NCI-H345 treated with DMSO at 0.1 percent for 48 hours (cell line): ENCODE measurements at regions not wholly inside any gene's neighbourhood (a gene's known extent, or its start where the extent isn't known, plus 50 kb on each side); places are given as distances from the start of the nearest gene placed in this dataset.
"Not testable (repeated sequence)": the region's sequence is repeated elsewhere in the genome, so short reads cannot be mapped to it uniquely, and the experiment has no call there.

Source experiments
- DNase-seq: peaks from one replicate; lab custom pipeline; 2025; ENCODE audit not compliant: unreplicated experiment; lab: John Stamatoyannopoulos, UW

DNA sequence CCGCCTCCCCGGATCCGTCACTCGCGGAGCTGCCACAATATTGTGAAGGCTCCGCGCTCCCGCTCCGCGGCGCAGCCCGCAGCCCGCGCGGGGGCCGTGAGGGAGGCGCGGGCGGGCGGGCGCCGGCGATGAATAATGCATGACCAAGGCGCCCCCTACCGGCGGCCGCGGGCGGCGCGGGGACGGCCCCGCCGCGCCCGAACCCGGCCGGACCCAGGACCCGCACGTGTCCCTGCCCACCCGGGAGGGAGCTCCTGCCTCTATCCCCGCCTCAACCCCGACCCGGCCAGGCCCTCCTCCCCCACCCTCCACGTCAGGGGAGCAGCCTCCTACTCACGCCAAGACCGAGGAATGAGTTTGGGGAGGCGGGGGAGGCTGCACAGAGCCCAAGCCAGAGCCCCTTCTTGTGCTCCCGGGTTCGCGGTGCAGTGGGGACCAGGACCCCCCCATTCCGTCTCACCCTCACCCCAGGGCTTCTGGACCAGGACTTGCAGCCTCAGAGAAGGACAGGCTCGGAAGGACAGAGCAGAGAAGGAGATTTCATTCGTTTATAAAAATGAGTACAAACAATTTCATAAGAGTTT is 70.8 kb upstream of the CASZ1 start:
- DNase-seq, result peak; percentile 25

DNA sequence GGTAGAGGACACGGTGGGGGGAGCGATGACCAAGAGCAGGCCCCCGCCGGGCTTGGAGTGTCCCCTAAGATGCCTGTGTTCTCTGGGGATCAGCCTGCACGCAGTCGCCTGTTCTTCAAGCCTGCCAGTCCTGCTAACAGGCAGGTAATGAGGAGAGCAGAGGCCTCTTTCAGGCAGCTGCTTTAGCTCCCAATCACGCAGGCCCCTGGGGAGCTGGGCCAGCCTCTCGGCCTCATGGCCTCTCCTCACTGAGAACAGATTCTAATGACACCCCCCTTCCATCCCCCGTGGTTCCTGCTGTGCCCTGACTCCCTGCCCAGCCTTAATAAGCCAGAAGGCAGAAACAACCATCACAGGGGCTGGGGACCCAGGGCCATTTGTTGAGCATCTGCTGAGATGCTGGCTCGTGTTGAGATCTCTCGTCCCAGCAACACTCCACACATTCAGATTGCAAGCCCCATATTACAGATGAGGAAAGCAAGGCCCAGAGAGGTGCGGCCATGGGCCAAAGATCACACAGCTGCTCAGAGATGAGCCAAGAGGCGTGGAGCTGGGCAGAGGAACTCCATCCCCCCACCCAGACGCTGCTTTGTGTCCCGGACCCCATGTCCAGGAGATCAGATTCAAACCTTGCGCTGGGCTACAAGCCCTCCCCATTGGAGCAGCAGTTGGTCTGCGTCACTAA is 71.6 kb upstream of the CASZ1 start:
- DNase-seq, result peak; percentile 76

DNA sequence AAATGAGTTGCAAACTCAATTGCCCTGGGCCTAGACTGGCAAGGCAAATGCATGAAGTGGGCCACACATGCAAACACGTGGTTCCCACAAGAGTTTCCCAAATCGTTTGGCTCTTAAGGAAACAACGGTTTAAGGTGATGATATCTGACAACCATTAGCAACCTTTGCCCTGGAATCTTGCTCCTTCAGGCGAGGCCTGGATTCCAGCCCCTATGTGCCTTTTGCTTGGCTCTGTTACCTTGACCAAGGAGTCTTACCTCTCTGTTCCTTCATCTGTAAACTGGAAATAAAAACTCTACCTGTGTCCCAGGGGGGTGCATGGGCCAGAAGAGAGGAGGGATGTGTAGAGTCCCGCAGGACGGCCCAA is 72.1 kb upstream of the CASZ1 start:
- no peak for DNase-seq

DNA sequence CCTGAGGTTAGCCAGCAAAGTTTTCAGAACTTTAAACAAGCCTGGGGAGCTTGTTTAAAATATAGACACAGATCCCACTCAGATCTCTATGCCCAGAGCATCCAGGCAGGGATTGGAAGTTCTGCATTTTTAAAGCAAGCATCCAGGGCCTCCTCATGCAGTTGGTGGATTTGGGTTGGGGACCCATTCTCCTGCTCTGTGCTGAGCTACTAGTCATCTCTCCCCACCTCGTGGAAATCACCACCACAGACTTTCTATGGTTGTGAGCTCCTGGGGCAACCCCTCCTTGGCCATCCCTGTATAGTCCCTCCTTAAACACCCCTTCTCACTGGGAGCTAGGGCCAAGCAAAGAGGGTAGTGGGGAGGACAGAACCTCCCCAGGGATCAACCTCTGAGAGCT is 73.5 kb upstream of the CASZ1 start:
- DNase-seq, result no peak

DNA sequence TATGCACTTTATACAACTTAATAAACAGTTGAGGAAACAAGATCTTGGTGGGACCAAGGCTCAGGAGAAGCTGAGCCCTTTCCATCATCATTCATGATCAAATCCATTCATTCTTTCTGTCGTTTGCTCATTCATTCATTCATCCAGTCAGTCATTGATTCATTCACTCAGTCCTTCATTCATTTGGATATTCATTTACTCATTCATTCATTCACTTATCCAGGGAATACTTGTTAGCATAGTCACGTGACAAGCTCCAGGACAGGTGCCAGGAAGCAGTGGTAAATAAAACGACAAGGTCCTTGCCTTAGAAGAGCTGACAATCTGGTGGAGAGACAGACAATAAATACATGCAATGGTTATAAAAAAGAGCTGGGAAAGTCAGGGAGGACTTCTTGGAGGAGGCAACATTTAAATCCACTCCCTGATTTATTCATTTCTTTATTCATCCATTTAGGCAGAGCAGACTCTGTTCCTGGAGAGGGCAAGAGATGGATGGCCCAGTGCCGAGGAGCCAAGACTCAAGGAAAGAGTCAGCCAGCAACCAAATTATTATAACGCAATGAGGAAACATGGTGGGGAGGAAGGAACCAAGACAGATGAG is 74.1 kb upstream of the CASZ1 start:
- DNase-seq, result no peak

DNA sequence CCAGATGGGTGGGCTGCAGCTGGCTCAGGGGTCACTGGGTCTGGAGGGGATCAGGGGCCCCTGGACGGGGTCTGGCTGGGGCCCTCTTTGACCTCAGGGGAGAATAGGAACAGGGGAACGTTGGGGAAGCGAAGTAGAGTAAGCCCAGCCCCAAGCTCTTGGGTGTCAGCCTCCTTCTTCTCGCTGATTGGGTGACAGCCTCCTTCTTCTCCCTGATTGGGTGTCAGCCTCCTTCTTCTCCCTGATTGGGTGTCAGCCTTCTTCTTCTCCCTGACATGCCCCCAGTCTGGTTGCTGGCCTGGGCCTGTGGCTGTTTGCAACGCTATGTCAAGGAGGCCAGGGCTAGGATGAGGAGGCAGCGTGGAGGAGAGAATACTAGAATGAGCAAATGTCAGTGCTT is 76.7 kb upstream of the CASZ1 start:
- no peak for DNase-seq

DNA sequence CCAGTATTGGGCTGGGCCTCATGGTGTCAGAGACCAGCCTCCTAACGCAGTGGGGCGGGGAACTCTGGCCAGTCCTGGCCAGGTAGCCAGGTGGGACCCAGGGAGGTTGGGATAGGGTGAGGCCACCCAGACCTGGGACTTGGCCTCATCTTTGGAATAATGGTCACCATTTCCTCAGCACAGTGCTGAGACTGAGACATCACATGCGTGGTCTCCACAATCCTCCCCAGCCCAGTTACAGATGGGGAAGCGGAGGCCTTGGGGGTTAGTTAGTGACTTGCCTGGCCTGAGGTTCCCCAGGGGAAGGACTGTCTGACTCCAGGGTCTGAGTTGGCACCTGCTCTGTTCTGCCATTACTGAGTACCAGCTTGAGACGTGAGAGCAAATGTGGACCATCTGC is 77.9 kb upstream of the CASZ1 start:
- DNase-seq, result no peak

DNA sequence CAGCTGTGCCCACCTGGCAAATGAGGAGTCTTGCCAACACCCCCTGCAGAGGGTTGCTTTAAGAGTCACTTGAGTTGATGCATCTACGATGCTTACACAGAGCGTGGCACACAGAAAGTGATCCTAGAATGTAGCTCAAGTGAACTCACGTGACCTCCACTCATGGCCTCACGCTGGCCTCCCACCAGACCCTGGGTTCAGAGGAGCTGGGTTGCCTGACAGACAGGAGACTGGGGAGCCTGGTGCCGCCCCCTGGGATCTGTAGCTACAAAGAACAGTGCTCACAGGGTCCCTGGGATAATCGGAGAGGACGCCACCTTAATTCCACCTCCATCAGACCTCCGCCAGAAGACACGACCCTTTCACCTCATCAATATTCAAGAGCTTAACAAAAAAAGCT is 81.4 kb upstream of the CASZ1 start:
- DNase-seq, result peak; percentile 90

DNA sequence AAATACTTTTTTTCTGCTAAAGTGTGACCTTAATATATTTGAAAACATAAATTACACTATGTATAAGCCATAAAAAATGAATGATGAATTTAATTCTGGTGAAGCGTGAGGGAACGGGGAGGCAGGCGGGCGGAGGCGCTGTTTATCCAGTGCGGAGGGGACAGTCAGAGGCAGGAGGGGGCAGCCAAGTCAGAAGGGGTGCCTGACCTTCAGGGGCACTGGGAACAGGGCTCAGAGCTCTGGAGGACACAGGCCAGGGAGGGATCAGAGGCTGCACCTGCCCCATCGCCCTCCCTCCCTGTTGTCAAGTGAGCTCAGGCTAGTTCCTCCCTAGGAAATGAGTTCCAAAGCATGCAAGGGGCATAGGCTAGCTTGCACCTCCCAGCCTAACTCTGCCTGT is 82.0 kb upstream of the CASZ1 start:
- DNase-seq, result no peak

DNA sequence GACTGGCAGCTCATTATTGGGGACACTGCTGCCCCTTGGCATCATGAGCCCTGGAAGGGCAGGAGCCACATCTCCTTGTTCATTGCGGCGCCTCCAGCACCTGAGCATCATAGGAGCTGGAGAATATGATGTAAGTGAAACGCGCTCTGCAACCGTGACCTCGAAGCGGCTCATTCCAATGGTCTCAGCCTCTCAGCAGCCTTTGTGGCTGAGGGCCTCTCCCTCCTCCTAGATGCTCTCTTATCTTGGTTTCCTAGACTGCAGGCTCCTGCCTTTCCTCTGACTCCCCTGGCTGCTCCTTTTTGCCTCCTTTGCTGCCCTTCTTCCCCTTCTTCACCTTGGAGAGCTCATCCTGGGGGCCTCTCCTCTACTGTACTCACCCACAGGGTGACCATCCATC is 83.6 kb upstream of the CASZ1 start:
- no peak for DNase-seq

DNA sequence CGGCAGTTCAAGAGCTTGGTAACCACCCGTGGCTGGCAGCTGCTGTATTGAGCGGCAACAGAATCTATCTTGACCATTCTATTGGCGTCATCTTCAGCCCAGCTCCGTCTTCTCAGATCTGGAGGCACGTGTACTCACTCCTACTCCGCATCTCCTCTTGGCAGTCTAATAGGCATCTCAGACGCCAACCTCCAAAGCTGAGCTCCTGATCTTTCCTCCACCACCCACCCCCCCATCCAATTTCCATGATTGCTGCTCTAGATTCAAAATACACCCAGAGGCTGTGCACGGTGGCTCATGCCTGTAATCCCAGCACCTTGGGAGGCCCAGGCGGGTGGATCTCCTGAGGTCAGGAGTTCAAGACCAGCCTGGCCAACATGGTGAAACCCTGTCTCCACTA is 84.6 kb upstream of the CASZ1 start:
- no peak for DNase-seq

DNA sequence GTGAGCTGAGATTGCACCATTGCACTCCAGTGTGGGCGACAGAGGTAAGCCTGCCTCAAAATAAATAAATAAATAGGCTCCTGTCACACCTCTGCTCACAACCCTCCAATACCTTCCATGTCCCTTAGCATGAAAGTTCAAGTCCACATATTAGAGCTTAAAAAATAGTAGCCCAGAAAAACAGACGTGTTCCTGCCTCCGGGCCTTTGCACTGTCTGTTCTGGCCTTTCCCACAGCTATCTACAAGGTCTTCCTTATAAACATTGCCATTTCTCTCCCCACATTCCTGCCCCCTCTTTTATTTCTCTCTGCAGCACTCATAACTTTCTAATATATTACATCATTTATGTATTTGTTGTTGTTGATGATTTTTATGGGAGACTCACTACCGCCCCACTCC is 85.6 kb upstream of the CASZ1 start:
- no peak for DNase-seq

DNA sequence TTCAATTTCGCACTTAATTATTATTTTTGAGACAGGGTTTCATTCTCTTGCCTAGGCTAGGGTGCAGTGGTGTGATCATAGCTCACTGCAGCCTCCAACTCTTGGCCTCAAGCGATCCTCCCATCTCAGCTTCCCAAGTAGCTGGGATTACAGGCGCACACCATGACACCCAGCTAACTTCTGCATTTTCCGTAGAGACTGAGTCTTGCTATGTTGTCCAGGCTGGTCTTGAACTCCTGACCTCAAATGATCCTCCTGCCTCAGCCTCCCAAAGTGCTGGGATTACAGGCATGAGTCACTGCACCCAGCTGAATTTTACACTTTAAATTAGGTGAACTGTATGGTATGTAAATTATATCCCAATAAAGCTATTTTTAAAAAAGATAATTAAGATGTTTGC is 90.6 kb upstream of the CASZ1 start:
- DNase-seq, result not testable (repeated sequence)

DNA sequence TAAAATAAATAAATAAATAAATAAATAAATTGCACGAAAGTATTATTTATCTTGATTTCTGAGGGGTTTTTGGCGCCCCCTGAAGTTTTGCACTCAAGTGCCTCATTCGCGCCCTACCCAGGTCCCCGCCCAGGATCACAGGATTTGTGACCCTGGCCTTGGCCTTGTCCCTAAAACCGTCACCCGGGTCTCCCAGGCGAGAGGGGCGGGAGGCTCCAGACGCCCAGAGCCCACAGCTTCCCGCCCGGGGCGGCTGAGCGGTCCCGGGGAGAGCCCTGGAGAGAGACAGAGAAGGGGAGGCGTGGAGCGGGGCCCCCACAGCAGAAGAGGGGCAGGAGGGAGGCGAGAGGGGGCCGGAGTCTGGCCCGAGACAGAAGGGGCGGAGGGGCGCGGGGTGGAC is 91.8 kb upstream of the CASZ1 start:
- no peak for DNase-seq

DNA sequence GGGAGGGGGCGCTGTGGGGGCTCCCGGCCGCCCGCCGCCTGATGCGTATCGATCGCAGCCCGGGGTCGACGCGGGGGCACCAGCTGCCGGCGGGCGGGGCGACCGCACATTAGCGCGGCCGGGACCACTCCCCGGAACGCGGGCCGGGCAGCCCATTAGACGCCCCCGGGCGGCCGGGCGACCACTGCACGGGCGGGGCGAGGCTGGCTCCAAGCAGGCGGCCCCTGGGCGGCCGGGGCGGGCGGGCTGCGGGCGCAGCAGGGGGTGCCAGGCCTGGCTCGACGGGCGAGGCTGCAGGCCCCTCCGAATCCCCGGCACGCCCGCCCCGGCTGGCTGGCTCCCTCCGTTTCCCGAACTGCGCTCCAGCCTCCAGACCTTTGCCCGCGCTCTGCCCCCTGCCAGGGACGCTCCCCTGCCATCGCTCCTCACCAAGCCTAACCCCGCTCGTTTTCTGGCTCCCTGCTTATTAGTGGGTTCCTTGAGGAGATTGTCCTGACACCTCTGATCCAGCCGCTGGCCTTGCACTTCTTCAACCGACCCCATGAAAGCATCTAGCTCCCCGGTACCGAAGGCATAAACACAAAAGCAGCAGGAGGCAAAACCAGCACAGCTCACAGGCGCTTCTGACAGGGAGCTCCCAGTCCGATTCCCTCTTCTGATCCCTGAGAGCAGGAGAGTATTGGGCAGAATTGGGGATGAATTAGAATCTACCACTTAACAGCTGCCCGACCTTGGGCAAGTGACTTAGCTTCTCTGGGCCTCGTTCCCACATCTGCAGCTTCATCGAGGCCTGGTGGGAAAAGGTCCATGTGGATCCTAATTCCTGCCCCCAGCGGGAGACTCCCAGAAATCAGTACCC is 92.6 kb upstream of the CASZ1 start:
- no peak for DNase-seq

DNA sequence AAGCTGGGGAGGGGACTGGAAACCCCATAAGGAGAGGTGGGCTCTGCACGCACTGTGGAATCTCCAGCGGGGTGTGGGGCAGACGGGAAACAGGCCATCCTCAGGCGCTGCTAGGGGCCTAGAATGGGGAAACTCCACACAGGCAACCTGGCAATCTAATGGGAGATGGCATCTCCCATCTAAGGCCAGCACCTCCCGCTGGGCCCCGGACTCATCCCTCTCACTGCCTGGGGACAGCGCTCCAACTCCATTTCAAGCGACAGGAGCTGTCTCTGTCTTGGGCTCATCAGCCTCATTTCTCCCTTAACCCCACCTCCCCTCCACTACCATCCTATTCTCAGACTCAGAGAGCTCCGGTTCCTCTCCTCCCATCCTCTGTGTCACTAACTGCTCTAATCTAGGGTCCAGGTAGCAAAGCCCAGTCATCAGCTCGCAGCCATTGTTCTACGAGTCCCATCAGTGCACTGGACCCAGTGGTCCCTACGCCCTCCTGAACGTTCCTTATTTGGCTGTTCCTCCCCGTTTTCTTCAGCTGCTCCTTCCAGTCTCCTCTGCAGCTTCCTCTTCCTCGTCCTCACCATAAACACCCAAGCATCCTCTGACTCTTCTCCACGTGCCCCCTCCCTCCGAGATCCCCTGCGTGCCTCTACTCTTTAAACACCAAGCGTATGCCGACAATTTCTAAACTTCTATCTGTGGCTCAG is 93.4 kb upstream of the CASZ1 start:
- DNase-seq, result no peak

DNA sequence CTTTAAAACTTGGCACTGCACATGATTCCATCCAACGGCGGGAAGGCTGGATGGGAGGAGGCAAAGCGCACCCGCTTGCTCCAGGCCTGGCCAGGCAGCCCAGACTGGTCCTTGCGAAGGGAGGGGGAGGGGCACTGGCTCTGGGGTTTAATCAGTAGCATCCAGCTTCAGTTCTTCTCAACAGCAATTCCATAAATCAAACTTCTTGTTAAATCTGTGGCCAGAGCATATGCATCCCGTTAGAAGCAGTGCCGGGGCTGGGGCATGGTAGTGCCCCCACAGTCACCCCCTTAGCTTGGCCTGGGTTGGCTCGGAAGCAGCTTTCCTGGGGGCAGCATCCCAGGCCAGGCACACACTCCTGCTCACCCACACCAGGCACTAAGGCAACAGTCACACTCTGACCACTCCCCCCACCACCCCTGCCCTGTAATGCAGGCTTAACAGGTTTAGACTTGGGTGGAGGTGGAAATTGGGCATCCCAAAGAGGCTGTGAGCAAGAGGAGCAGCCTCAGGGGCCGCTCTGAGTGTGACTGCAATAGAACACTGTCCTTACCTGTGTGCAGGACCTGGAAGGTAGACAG is 94.1 kb upstream of the CASZ1 start:
- no peak for DNase-seq

DNA sequence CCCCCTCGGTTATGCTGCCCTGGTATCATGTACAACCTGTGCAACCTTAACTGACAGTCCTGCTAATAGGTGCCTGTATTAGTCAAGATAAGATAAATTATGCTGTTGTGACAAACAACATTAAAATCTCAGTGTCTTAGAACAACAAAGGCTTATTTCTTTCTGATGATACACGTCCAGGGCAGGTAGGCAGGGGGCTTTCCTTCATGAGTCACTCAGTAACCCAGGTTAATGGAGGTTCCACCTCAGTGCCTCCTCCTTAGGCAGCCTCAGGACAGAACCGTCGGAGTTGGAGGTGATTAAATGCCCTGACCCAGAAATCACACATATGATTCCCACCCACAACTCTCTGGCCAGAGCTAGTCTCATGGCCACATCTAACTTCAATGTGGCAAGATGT is 94.6 kb upstream of the CASZ1 start:
- DNase-seq, result no peak

DNA sequence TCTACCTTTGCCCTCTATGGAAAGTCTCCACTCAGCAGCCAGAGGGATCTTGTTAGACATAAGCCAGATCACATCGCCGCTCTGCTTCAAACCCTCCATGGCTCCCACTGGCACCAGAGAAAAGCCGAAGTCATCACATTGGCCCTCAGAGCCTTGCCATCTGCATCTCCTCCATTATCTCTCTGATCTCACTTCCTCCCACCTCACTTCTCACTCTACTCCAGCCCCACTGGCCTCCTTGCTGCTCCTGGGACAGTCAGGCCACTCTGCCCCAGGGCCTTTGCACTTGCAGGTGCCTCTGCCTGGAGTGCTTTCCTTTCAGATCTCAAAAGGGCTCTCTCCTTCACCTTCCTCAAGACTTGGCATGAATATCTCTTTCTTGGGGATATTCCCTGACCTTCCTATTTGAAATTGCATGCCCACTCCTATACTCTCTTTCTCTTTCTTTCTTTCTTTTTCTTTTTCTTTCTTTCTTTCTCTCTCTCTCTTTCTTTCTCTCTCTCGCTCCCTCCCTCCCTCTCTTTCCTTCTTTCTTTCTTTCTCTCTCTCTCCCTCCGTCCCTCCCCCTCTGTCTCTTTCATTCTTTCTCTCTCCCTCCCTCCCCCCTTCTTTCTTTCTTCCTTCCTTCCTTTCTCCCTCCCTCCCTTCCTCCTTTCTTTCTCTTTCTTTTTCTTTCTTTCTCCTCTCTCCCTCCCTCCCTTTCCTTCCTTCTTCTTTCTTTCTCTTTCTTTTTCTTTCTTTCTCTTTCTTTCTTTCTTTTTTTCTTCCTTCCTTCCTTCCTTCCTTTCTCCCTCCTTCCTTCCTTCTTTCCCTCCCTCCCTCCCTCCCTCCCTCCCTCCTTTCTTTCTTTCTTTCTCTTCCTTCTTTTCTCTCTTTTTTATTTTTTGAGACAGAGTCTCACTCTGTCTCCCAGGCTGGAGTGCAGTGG is 96.0 kb upstream of the CASZ1 start:
- no peak for DNase-seq

DNA sequence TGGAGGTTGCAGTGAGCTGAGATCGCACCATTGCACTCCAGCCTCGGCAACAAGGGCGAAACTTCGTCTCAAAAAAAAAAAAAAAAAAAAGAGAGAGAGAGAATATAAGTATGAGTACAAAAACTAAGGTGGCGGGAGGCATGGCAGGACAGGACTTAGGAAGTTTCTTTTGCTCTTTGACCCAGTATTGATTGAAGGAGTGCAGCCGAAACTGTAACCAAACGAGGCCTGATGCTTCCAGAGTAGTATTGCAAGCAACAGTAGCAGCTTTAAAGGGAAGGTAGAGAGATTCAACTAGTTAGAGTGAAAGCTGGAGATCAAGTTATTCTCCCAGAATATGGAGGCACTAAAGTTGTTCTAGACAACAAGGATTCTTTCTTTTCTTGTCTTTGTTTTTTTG is 99.2 kb upstream of the CASZ1 start:
- DNase-seq, result no peak
